ENCODE measurements at regions not wholly inside any gene's neighbourhood (a gene's known extent, or its start where the extent isn't known, plus 50 kb on each side); places are given as distances from the start of the nearest gene placed in this dataset.

- H3K9ac ChIP-seq (ENCODE audit: insufficient read depth in 1 of 2, low read length in 2 of 2): no peak overlapping the region
- H3K4me1 ChIP-seq (ENCODE audit: control insufficient read depth in 5 of 5, insufficient read depth in 5 of 5, low read length in 5 of 5): peaks cover 0 to 5% (median 2%) of the 10 kb centered on the region in 5 donors
- H3K27ac ChIP-seq (ENCODE audit: low read depth in 1 of 2, low read length in 1 of 2): no peak overlapping the region
- H3K4me3 ChIP-seq: no peak overlapping the region
- DNase-seq (no peak), ATAC-seq (ENCODE audit: insufficient read depth, low FRiP score) (no peak)
- no peak for TF ChIP-seq CTCF (IDR thresholded peaks at IDR 0.05; ENCODE audit: control extremely low read depth, extremely low read depth)
- H3K36me3 ChIP-seq (ENCODE audit: control insufficient read depth in 4 of 4, insufficient read depth in 4 of 4, low read length in 4 of 4): no peaks in the 10 kb centered on the region
- no peaks in the 10 kb centered on the region for H3K27me3 ChIP-seq (ENCODE audit: control insufficient read depth in 3 of 3, insufficient read depth in 3 of 3, low read length in 2 of 3)
- no peaks in the 10 kb centered on the region for H3K9me3 ChIP-seq (ENCODE audit: control insufficient read depth in 4 of 4, insufficient read depth in 3 of 4, low read length in 3 of 4)
- 78 to 90% methylated on average over 3 of the region's 3 CpGs for WGBS, 2 donors
These were observed 78.6 kb upstream of the TANC2 start for GRCh38 chr17:62887437-62887836.

- ATAC-seq (ENCODE audit: insufficient read depth, low FRiP score) (no peak), DNase-seq (no peak)
- H3K36me3 ChIP-seq (ENCODE audit: control insufficient read depth in 4 of 4, insufficient read depth in 4 of 4, low read length in 4 of 4): no peaks in the 10 kb centered on the region
- 87 to 91% methylated on average over 5 of the region's 5 CpGs for whole genome bisulfite sequencing, 2 donors
- H3K9ac ChIP-seq (ENCODE audit: insufficient read depth in 1 of 2, low read length in 2 of 2): no peak overlapping the region
- peaks cover 0 to 1% (median 0%) of the 10 kb centered on the region in 4 donors for H3K9me3 ChIP-seq (ENCODE audit: control insufficient read depth in 4 of 4, insufficient read depth in 3 of 4, low read length in 3 of 4)
- H3K4me1 ChIP-seq (ENCODE audit: control insufficient read depth in 5 of 5, insufficient read depth in 5 of 5, low read length in 5 of 5): no peaks in the 10 kb centered on the region
- H3K27me3 ChIP-seq (ENCODE audit: control insufficient read depth in 3 of 3, insufficient read depth in 3 of 3, low read length in 2 of 3): peaks cover 0 to 3% (median 0%) of the 10 kb centered on the region in 3 donors
- H3K4me3 ChIP-seq: no peak overlapping the region
- no peak overlapping the region for H3K27ac ChIP-seq (ENCODE audit: low read depth in 1 of 2, low read length in 1 of 2)
- no peak for TF ChIP-seq CTCF (IDR thresholded peaks at IDR 0.05; ENCODE audit: control extremely low read depth, extremely low read depth)
These were observed 76.7 kb upstream of the MARCHF10 start for GRCh38 chr17:62884781-62885180.

GRCh38 chr17:62882878-62883277, 74.8 kb upstream of the MARCHF10 start:
- ATAC-seq (ENCODE audit: insufficient read depth, low FRiP score) (no peak), DNase-seq (no peak)
- no peak for TF ChIP-seq CTCF (IDR thresholded peaks at IDR 0.05; ENCODE audit: control extremely low read depth, extremely low read depth)
- H3K27ac ChIP-seq (ENCODE audit: low read depth in 1 of 2, low read length in 1 of 2): no peak overlapping the region
- H3K4me3 ChIP-seq: no peak overlapping the region
- H3K9ac ChIP-seq (ENCODE audit: insufficient read depth in 1 of 2, low read length in 2 of 2): no peak overlapping the region
- H3K36me3 ChIP-seq (ENCODE audit: control insufficient read depth in 4 of 4, insufficient read depth in 4 of 4, low read length in 4 of 4): no peaks in the 10 kb centered on the region
- WGBS, 2 donors: 42 to 63% methylated on average over 4 of the region's 4 CpGs
- no peaks in the 10 kb centered on the region for H3K4me1 ChIP-seq (ENCODE audit: control insufficient read depth in 5 of 5, insufficient read depth in 5 of 5, low read length in 5 of 5)
- H3K9me3 ChIP-seq (ENCODE audit: control insufficient read depth in 4 of 4, insufficient read depth in 3 of 4, low read length in 3 of 4): peaks cover 0 to 1% (median 0%) of the 10 kb centered on the region in 4 donors
- H3K27me3 ChIP-seq (ENCODE audit: control insufficient read depth in 3 of 3, insufficient read depth in 3 of 3, low read length in 2 of 3): peaks cover 0 to 3% (median 0%) of the 10 kb centered on the region in 3 donors

- ATAC-seq (ENCODE audit: insufficient read depth, low FRiP score): no peak
- 51 to 61% methylated on average over 7 of the region's 7 CpGs for WGBS, 2 donors
- H3K9ac ChIP-seq (ENCODE audit: insufficient read depth in 1 of 2, low read length in 2 of 2): no peak overlapping the region
These were observed 74.2 kb upstream of the MARCHF10 start for GRCh38 chr17:62882284-62882683.

More at GRCh38 chr17:62882284-62882683, 74.2 kb upstream of the MARCHF10 start:
- TF ChIP-seq CTCF (IDR thresholded peaks at IDR 0.05; ENCODE audit: control extremely low read depth, extremely low read depth): no peak
- no peak overlapping the region for H3K4me3 ChIP-seq
- no peaks in the 10 kb centered on the region for H3K4me1 ChIP-seq (ENCODE audit: control insufficient read depth in 5 of 5, insufficient read depth in 5 of 5, low read length in 5 of 5)
- peaks cover 0 to 3% (median 0%) of the 10 kb centered on the region in 3 donors for H3K27me3 ChIP-seq (ENCODE audit: control insufficient read depth in 3 of 3, insufficient read depth in 3 of 3, low read length in 2 of 3)
- no peak overlapping the region for H3K27ac ChIP-seq (ENCODE audit: low read depth in 1 of 2, low read length in 1 of 2)
- H3K9me3 ChIP-seq (ENCODE audit: control insufficient read depth in 4 of 4, insufficient read depth in 3 of 4, low read length in 3 of 4): peaks cover 0 to 1% (median 0%) of the 10 kb centered on the region in 4 donors
- no peaks in the 10 kb centered on the region for H3K36me3 ChIP-seq (ENCODE audit: control insufficient read depth in 4 of 4, insufficient read depth in 4 of 4, low read length in 4 of 4)
- DNase-seq: no peak
